Left ventricle myocardium inferior (tissue), 1 donor: ENCODE measurements at regions not wholly inside any gene's neighbourhood (a gene's known extent, or its start where the extent isn't known, plus 50 kb on each side); places are given as distances from the start of the nearest gene placed in this dataset.

ENCODE experiments used
- DNase-seq: peaks from one replicate; pipeline ENCODE4 v3.0.0-alpha.2; 2020
- H3K27ac ChIP-seq: fragments of 200-600 bp; replicated peaks from 2 replicates; pipeline ENCODE4 v1.8.0; 2021
- H3K27me3 ChIP-seq: fragments of 200-600 bp; 2 replicates; pipeline ENCODE4 v1.8.0; 2021; ENCODE audit warnings: low read depth
- H3K36me3 ChIP-seq: fragments of 200-600 bp; 2 replicates; pipeline ENCODE4 v1.8.0; 2021
- H3K4me1 ChIP-seq: fragments of 200-600 bp; 2 replicates; pipeline ENCODE4 v1.8.0; 2021
- H3K4me3 ChIP-seq: fragments of 200-600 bp; 2 replicates; pipeline ENCODE4 v1.8.0; 2021; ENCODE audit warnings: mild to moderate bottlenecking, moderate library complexity
- H3K9me3 ChIP-seq: fragments of 200-600 bp; replicated peaks from 2 replicates; pipeline ENCODE4 v1.8.0; 2021
- intact Hi-C: fragments of 100-400 bp; cut with micrococcal nuclease; formaldehyde crosslinking; loops from one replicate; pipeline ENCODE4 v1.11.0; 2022
- TF ChIP-seq, protein P1 (sequence below): fragments of 200-600 bp; IDR thresholded peaks from 2 replicates; pipeline ENCODE4 v1.8.0; 2021; ENCODE audit warnings: antibody characterized with exemption, mild to moderate bottlenecking, borderline replicate concordance
- donor health status: DM: no; HTN: yes; CAD: no; lungs with severe emphysema.

DNA sequence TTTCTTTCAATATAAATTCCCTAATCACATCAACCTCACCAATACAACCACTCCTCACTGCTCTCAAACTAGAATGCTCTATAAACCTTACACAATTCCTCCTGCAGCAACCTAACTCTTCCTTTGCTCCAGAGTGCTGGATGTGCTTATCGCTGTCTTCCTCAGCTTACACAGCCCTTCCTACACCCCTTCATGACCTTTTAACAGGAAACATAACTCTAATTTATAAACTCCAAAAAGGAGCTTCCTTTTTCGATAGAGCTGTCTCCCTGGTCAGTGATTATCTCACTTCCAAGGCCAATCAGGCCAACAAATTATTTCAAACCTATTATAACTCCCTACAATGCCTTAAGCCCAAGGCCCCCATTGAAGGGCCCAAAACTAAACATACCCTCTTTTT is 78.8 kb downstream of the COQ2 start:
- H3K27ac ChIP-seq, result no peak overlapping the region
- no peaks in the 10 kb centered on the region for H3K36me3 ChIP-seq
- intact Hi-C loops, result no loop called here
- H3K27me3 ChIP-seq, result no peaks in the 10 kb centered on the region
- TF ChIP-seq, protein P1, sequence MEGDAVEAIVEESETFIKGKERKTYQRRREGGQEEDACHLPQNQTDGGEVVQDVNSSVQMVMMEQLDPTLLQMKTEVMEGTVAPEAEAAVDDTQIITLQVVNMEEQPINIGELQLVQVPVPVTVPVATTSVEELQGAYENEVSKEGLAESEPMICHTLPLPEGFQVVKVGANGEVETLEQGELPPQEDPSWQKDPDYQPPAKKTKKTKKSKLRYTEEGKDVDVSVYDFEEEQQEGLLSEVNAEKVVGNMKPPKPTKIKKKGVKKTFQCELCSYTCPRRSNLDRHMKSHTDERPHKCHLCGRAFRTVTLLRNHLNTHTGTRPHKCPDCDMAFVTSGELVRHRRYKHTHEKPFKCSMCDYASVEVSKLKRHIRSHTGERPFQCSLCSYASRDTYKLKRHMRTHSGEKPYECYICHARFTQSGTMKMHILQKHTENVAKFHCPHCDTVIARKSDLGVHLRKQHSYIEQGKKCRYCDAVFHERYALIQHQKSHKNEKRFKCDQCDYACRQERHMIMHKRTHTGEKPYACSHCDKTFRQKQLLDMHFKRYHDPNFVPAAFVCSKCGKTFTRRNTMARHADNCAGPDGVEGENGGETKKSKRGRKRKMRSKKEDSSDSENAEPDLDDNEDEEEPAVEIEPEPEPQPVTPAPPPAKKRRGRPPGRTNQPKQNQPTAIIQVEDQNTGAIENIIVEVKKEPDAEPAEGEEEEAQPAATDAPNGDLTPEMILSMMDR, result no peak
- H3K4me1 ChIP-seq, result no peaks in the 10 kb centered on the region
- no peaks in the 10 kb centered on the region for H3K9me3 ChIP-seq
- DNase-seq, result no peak
- no peak overlapping the region for H3K4me3 ChIP-seq

GRCh38 chr4:83204731-83205130 is 79.9 kb downstream of the COQ2 start:
- Histone ChIP-seq H3K27me3 (no peaks in the 10 kb centered on the region), H3K4me3 (no peak overlapping the region), H3K27ac (no peak overlapping the region), H3K4me1 (no peaks in the 10 kb centered on the region), H3K36me3 (no peaks in the 10 kb centered on the region), H3K9me3 (no peaks in the 10 kb centered on the region)
- intact Hi-C loops, result no loop called here
- no peak for DNase-seq
- TF ChIP-seq, protein P1, result no peak

- DNase-seq, result no peak
Observed at GRCh38 chr4:83201761-83202160, 82.8 kb downstream of the COQ2 start.

DNA sequence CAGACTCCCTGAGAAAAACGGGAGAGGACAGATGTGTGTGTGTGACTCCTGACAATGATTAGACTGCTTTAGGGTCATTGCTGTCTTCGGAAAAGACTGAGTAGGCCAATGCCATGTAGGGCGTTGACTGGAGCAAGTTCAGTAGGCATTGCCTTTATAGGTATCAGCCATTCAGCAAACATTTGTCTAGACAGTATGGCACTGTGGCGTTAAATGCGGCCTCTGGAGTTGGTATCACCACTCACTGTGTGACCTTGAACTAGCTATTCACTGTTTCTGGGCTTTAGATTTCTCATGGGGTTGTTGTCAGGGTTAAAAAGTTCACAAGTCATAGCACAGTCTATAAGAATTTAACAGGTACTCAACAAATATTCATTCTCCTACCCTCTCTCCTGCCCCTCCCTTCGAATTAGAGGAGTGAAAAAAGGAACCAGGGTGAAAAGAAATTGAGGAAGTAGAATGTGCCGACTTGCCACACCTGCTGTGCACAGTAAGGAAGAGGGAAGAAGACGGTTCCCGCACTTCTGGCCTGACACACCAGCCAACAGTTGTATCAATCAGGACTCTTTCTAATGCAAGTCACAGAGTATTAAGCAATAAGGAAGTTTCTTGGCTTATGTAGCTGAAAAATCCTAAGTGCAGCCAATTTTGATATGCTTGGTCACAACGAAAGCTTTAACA is 83.2 kb upstream of the PLAC8 start:
- peaks cover 11% of the 10 kb centered on the region for H3K9me3 ChIP-seq
- H3K4me3 ChIP-seq, result no peak overlapping the region
- H3K4me1 ChIP-seq, result no peaks in the 10 kb centered on the region
- TF ChIP-seq, protein P1, result no peak
- H3K36me3 ChIP-seq, result no peaks in the 10 kb centered on the region
- DNase-seq, result peak; percentile 31
- no peaks in the 10 kb centered on the region for H3K27me3 ChIP-seq
- no peak overlapping the region for H3K27ac ChIP-seq
- intact Hi-C loops, result no loop called here

More at GRCh38 chr4:83201761-83202160, 82.8 kb downstream of the COQ2 start:
- Histone ChIP-seq H3K36me3 (no peaks in the 10 kb centered on the region), H3K27me3 (no peaks in the 10 kb centered on the region), H3K4me3 (no peak overlapping the region), H3K9me3 (peaks cover 11% of the 10 kb centered on the region), H3K27ac (no peak overlapping the region), H3K4me1 (no peaks in the 10 kb centered on the region)
- intact Hi-C loops, result no loop called here
- TF ChIP-seq, protein P1, result no peak

DNA sequence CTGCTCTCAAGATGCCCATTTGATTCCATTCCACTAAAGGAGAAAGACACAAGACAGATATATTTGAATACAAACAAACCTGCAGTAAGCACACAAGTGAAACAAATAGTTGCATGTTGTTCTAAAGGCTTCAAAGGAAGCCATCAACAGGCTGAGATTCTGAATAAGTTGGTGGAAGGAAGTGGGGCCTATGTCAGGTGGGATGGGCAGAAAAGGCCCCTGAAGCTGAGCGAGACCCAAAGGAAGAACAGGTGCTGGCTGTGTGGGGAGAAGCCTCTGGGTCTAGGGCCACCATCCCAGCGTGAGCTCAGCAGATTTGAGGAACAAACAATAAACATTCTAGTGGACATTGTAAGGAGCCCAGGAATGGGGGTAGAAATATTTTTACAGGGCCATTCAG is 82.4 kb upstream of the PLAC8 start:
- TF ChIP-seq, protein P1, result no peak
- Histone ChIP-seq H3K27ac (no peak overlapping the region), H3K4me3 (no peak overlapping the region), H3K4me1 (no peaks in the 10 kb centered on the region), H3K9me3 (peaks cover 11% of the 10 kb centered on the region), H3K27me3 (no peaks in the 10 kb centered on the region), H3K36me3 (no peaks in the 10 kb centered on the region)
- intact Hi-C loops, result no loop called here
- no peak for DNase-seq
